NCI-H146 treated with DMSO at 0.1 percent for 48 hours (cell line): ENCODE measurements at regions not wholly inside any gene's neighbourhood (a gene's known extent, or its start where the extent isn't known, plus 50 kb on each side); places are given as distances from the start of the nearest gene placed in this dataset.
A peak's percentile ranks its signal among the peaks of the same experiment; 100 is the strongest.
"Not testable (repeated sequence)": the region's sequence is repeated elsewhere in the genome, so short reads cannot be mapped to it uniquely, and the experiment has no call there.

Experiments used
- DNase-seq: peaks from one replicate; lab custom pipeline; 2025; ENCODE audit not compliant: unreplicated experiment; lab: John Stamatoyannopoulos, UW

- DNase-seq: no peak
Measured at GRCh38 chr15:69668039-69668705, 215.6 kb downstream of the RPLP1 start.

DNA sequence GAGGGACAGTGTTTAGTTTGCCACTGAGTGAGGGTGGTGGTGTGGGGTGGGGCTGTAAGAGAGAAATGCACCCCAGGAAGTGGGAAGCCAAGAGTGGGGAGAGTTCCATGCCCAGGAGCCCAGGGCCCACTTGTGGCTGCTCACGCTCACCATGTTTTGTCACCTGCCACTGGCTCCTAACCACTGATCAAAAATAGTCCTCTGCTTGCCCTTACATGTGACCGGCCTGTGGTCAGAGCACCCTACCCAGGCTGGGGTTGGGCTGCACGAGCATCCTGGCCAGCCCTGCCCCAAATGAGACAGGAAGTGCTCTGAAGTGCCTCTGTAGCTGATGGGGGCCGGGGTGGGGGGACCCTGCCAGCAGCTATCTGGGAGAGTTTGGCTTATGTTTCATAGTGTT lies 216.3 kb downstream of the RPLP1 start:
- DNase-seq: no peak

GRCh38 chr15:69669446-69669845 lies 216.8 kb downstream of the RPLP1 start:
- no peak for DNase-seq

DNA sequence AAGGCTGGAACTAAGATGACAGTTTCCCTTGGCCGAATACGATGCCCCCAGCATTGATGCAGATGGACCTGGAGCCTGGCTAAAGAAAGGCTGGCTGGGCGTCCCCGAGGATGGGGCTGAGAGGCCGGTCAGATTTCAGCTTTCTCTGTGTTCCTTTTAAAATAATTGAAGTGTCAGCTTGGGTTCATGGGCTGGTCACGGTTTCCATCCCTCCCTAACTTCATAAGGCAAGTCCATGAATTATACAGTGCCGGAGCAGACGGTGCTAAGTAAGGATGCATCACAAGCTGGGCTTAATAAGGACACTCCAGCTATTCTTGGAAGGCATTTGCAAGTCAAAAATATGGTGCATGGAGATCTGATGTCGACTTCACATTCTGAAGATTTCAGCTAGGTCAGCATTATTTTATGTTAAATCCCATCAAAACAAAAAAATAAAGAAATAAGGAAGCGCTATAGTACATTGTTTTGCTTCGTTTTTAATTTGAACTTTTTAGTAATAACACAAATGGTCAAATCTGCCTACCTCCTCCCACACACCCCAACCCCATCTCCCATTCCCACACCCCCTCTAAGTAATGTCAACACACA lies 220.8 kb downstream of the RPLP1 start:
- DNase-seq: no peak

DNA sequence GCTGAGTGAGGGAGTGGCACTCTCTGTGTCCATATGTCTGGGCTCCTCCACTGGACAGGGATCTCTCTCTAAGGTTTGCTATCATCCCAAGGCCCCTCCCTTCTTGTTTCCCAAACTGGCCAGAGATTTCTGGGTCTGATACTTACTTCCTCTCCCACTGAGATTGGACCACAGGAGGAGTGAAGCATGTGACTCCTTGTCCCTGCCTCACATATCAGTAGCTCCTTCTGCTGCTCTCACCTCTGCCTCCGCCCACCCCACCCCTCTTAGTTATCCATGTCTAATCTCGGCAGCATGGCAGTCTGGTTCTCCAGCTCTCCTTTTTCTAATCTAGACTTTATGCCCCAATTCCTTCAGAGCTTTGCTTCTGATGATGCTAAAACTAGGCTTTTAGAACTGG lies 223.1 kb downstream of the RPLP1 start:
- no peak for DNase-seq

GRCh38 chr15:69677403-69677802 lies 224.8 kb downstream of the RPLP1 start:
- no peak for DNase-seq

DNA sequence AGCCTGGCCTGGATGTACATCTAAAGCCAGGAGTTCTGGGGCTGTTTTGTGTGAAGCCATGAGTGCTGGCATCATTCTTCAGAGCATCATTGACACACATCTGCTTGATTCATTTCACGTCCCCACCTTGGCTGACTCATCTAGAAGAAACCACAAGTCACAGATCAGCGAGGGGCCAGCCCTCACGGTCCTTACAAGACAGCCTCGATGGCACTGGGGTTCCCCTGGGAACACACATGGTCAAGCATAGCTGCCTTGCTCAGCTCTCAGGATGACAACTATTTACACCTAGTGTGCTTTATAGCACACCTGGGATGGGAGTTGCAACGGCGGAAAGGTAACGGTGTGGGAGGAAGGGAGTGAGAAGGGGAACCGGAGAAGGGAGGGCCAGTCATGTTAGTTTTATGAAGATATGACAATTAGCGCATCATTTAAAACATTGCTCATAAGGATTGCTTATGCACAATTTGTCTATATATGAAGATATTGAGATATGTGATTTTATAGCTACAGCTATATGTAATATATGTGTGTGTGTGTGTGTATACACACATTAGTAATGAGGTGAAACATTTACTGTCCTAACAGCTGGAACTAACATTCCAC lies 227.1 kb downstream of the RPLP1 start:
- DNase-seq: no peak

GRCh38 chr15:69684823-69685222 lies 232.2 kb downstream of the RPLP1 start:
- not testable (repeated sequence) for DNase-seq

- peak; percentile 2 for DNase-seq
Measured at GRCh38 chr15:69685512-69686452, 233.2 kb downstream of the RPLP1 start.

GRCh38 chr15:69686626-69687025 lies 234.0 kb downstream of the RPLP1 start:
- no peak for DNase-seq

DNA sequence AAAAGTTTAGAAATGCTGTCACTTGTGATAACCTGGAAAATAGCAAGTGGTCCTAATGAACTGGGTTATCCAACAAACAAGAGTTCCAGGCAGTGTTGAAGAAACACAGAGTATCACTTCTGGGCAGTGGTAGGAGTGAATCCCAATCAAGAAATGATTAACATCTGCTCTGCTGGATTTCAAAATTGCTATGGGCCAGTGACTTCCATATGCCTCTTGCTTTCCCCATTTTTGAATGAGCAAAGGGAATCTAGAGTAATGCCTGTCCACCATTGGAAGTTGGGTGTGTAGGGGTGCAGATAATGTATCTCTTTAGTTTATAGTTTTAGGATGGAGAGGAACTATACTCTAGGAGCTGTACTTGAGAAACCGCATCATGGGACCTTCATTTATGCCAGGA lies 236.5 kb downstream of the RPLP1 start:
- no peak for DNase-seq

- no peak for DNase-seq
Measured at GRCh38 chr15:69691307-69692015, 238.8 kb downstream of the RPLP1 start.

GRCh38 chr15:69692342-69692741 lies 239.7 kb downstream of the RPLP1 start:
- no peak for DNase-seq

- no peak for DNase-seq
Measured at GRCh38 chr15:69693059-69693458, 240.4 kb downstream of the RPLP1 start.

DNA sequence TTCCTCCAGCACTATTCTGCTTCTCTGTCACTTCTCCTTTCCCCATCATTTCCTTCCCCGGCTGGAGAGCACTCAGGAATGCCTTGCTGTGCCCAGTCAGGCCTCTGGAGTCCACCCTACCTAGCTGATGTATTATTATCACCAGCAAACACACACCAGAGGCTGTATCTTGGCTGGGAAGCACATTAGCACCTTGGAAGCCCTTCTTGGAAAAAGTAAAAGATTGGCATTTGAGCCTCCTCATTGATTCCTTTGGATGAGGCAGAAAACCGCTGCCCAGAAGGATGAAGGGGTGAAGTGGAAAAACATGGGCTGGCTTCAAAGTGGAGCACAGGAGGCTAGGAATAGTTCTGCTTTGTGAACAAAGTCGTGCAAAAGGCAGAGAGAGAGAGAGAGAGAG lies 244.3 kb downstream of the RPLP1 start:
- no peak for DNase-seq

DNA sequence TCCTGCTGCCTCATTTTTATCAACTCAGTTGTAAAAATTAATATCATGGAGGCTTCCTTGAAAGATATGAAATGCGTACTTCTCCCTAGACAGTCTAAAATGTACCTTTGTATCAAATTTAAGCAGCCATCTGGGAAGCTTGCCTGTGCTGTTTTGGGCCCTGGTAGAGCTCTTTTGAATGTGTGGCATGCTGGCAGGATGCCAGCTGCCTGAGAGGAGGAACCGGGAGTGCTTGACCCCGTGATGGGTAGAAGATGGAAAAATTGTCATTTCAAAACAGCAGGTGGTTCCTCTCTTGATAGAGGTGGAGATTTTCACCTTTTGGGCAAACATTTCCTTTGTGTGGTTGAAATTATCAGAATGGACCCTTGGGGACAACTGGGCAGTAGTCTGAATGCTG lies 245.3 kb downstream of the RPLP1 start:
- peak; percentile 35 for DNase-seq

- no peak for DNase-seq
Measured at GRCh38 chr15:69699096-69699495, 246.5 kb downstream of the RPLP1 start.

DNA sequence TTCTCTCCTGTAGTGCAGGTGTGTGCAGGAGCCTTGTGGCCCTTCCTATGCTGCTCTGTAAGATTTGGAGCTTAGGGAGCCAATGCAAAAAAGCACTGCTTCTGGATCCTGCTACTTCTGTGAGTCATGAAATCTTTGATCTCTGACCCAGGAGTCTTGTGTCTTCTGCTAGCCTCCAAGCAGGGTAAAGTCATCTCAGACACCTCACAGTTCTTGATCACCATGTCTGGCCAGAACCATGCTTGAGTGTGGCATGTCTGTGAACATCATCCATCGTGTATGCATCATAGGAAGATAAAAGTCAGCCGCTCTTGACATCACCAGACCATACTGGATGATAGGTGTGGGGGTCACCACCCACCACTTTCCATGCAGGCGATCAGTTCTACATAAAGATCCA lies 247.8 kb downstream of the RPLP1 start:
- DNase-seq: no peak

DNA sequence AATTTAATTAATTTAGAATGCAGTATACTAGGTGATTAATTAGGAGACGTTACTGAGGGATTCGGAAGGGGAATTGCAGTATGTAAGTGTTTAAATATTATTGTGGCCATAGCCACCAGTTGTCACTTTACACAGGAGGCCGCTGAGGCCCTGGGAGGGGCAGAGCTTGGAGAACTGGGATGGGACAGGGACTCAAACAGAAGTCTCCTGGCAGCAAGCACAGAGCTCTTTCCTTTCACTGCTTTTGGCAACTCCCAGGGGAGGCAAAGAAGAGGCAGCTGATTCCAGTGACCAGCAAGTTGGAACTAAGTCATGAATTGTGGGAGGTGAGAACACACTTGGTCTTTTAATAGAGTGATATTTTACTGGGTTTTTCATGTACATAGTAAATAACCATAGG lies 248.6 kb downstream of the RPLP1 start:
- no peak for DNase-seq

DNA sequence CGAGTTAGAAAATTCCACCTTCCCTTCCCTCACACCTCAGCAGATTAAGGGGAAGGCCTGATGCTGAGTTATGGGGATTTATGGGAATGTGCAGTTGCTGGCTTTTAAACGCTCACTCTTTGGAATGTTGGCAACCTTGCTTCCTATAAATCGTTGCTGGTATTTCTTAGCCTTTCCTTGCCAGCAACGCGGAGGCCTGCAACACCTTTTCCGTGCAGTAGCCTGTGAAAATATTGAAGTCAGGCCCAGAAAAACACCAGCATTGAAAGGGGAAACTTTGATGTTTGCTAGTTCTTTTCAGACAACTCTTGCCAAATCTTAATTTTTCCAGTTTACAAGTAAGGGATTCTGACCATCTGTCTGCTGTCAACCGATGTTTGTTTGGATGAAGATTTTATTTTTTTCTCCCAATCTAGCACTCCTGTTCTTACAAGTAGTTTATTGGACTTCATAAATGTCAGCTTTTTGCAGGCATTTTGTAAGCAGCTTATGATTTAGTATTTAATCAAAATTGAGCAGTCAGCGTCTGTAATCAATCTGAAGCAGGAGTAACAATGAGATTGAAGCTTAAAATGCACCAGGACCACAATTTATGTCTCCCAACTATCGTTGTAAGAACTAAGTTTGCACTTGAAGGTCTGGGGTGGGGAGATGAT lies 251.0 kb downstream of the RPLP1 start:
- DNase-seq: no peak
